ENCODE measurements at regions not wholly inside any gene's neighbourhood (a gene's known extent, or its start where the extent isn't known, plus 50 kb on each side); places are given as distances from the start of the nearest gene placed in this dataset.

- TF ChIP-seq EP300 (IDR thresholded peaks at IDR 0.05) (no peak), CTCF (IDR thresholded peaks at IDR 0.05) (no peak), POLR2A (IDR thresholded peaks at IDR 0.05) (no peak)
These were observed 59.0 kb upstream of the EN2 start for GRCh38 chr7:155398944-155399343.

Data from suprapubic skin (tissue), 3 donors.